Peyer's patch (tissue), 4 donors: ENCODE measurements at regions not wholly inside any gene's neighbourhood (a gene's known extent, or its start where the extent isn't known, plus 50 kb on each side); places are given as distances from the start of the nearest gene placed in this dataset.

ENCODE experiments used
- CTCF ChIP-seq, 6 experiments: fragments of 450-650 bp in 4 of 6; fragments of 200-600 bp in 2 of 6; sonication (generic) in 1 of 6; IDR thresholded peaks; one replicate each; pipeline ENCODE4 v1.5.1; 2017 to 2019; ENCODE audit warnings: antibody characterized with exemption in 6 of 6, mild to moderate bottlenecking in 3 of 6, moderate library complexity in 1 of 6
- POLR2A ChIP-seq, 2 donors: fragments of 450-650 bp; IDR thresholded peaks; one replicate each; pipeline ENCODE4 v1.5.1; 2017; ENCODE audit warnings: antibody characterized with exemption in 2 of 2, mild to moderate bottlenecking in 2 of 2, moderate library complexity in 2 of 2

GRCh38 chr20:60224914-60225313 lies 266.7 kb downstream of the CDH26 start:
- TF ChIP-seq POLR2A (IDR thresholded peaks at IDR 0.05) (no peak), CTCF (IDR thresholded peaks at IDR 0.05) (no peak)
